Mesothelial cell of epicardium (in vitro differentiated cells): ENCODE measurements at regions not wholly inside any gene's neighbourhood (a gene's known extent, or its start where the extent isn't known, plus 50 kb on each side); places are given as distances from the start of the nearest gene placed in this dataset.

ENCODE experiments used
- DNase-seq, 2 experiments: peaks; one replicate each; pipeline ENCODE4 v3.0.0; 2021; ENCODE audit warnings: low spot score in 2 of 2; ENCODE audit not compliant: unreplicated experiment in 2 of 2
- H3K27ac Mint-ChIP-seq: 2 replicates; pipeline ENCODE4 v1.8.0; 2021; ENCODE audit warnings: mixed read lengths
- H3K27me3 Mint-ChIP-seq: 2 replicates; pipeline ENCODE4 v1.8.0; 2021; ENCODE audit warnings: low read depth, mixed read lengths
- H3K36me3 Mint-ChIP-seq: 2 replicates; pipeline ENCODE4 v1.8.0; 2021; ENCODE audit warnings: mixed read lengths
- H3K4me1 Mint-ChIP-seq: 2 replicates; pipeline ENCODE4 v1.8.0; 2021; ENCODE audit warnings: mixed read lengths
- H3K4me3 Mint-ChIP-seq: 2 replicates; pipeline ENCODE4 v1.8.0; 2021; ENCODE audit warnings: mild to moderate bottlenecking, moderate library complexity, mixed read lengths
- H3K9me3 Mint-ChIP-seq: 2 replicates; pipeline ENCODE4 v1.8.0; 2021; ENCODE audit warnings: mixed read lengths
- CTCF ChIP-seq: fragments of 200-600 bp; sonication (generic); IDR thresholded peaks from one replicate; pipeline ENCODE4 v1.5.0; 2021; ENCODE audit warnings: antibody characterized with exemption; ENCODE audit not compliant: unreplicated experiment

GRCh38 chr2:67006373-67006960, 390.7 kb upstream of the ETAA1 start:
- Mint-ChIP-seq H3K36me3 (no peaks in the 10 kb centered on the region), H3K27me3 (no peaks in the 10 kb centered on the region), H3K4me1 (peaks cover 19% of the 10 kb centered on the region)

GRCh38 chr2:67008155-67008554, 389.0 kb upstream of the ETAA1 start:
- DNase-seq = no peak
- H3K4me3 Mint-ChIP-seq = no peak overlapping the region
- H3K27me3 Mint-ChIP-seq = no peaks in the 10 kb centered on the region
- peaks cover 19% of the 10 kb centered on the region for H3K4me1 Mint-ChIP-seq
- peak overlapping the region; percentile 80 for H3K27ac Mint-ChIP-seq
- H3K9me3 Mint-ChIP-seq = peaks cover 8% of the 10 kb centered on the region
- no peak for TF ChIP-seq CTCF
- H3K36me3 Mint-ChIP-seq = no peaks in the 10 kb centered on the region

More at GRCh38 chr2:67006373-67006960, 390.7 kb upstream of the ETAA1 start:
- H3K27ac Mint-ChIP-seq = no peak overlapping the region
- no peak overlapping the region for H3K4me3 Mint-ChIP-seq
- peaks cover 8% of the 10 kb centered on the region for H3K9me3 Mint-ChIP-seq
- DNase-seq = no peak
- no peak for TF ChIP-seq CTCF

GRCh38 chr2:67012165-67012564, 385.0 kb upstream of the ETAA1 start:
- DNase-seq = no peak
- Mint-ChIP-seq H3K4me1 (peaks cover 29% of the 10 kb centered on the region), H3K36me3 (peaks cover 2% of the 10 kb centered on the region), H3K27me3 (no peaks in the 10 kb centered on the region), H3K9me3 (peaks cover 10% of the 10 kb centered on the region), H3K4me3 (no peak overlapping the region), H3K27ac (no peak overlapping the region)
- TF ChIP-seq CTCF = no peak

- no peak for TF ChIP-seq CTCF
- H3K27me3 Mint-ChIP-seq = no peaks in the 10 kb centered on the region
- peaks cover 15% of the 10 kb centered on the region for H3K9me3 Mint-ChIP-seq
- H3K4me1 Mint-ChIP-seq = peaks cover 14% of the 10 kb centered on the region
- DNase-seq = no peak
- H3K27ac Mint-ChIP-seq = no peak overlapping the region
- H3K4me3 Mint-ChIP-seq = no peak overlapping the region
- H3K36me3 Mint-ChIP-seq = peaks cover 3% of the 10 kb centered on the region
Observed at GRCh38 chr2:67013821-67014220, 383.3 kb upstream of the ETAA1 start.

- Mint-ChIP-seq H3K4me3 (no peak overlapping the region), H3K27me3 (no peaks in the 10 kb centered on the region), H3K4me1 (peaks cover 14% of the 10 kb centered on the region), H3K36me3 (peaks cover 10% of the 10 kb centered on the region), H3K27ac (peak overlapping the region; percentile 90), H3K9me3 (peaks cover 28% of the 10 kb centered on the region)
- DNase-seq = no peak
- no peak for TF ChIP-seq CTCF
Observed at GRCh38 chr2:67015681-67016080, 381.5 kb upstream of the ETAA1 start.

- Mint-ChIP-seq H3K27me3 (no peaks in the 10 kb centered on the region), H3K36me3 (peaks cover 10% of the 10 kb centered on the region), H3K27ac (no peak overlapping the region), H3K4me3 (no peak overlapping the region), H3K4me1 (peaks cover 14% of the 10 kb centered on the region), H3K9me3 (peaks cover 40% of the 10 kb centered on the region)
- no peak for TF ChIP-seq CTCF
- no peak for DNase-seq
Observed at GRCh38 chr2:67018301-67018700, 378.8 kb upstream of the ETAA1 start.
